ENCODE measurements at regions not wholly inside any gene's neighbourhood (a gene's known extent, or its start where the extent isn't known, plus 50 kb on each side); places are given as distances from the start of the nearest gene placed in this dataset.
A peak's percentile ranks its signal among the peaks of the same experiment; 100 is the strongest.

- Histone ChIP-seq H3K4me1 (no peaks in the 10 kb centered on the region), H3K27ac (no peak overlapping the region), H3K4me3 (no peak overlapping the region), H3K27me3 (no peaks in the 10 kb centered on the region), H3K9me3 (peaks cover 0 to 5% (median 0%) of the 10 kb centered on the region in 4 donors), H3K36me3 (no peaks in the 10 kb centered on the region)
- 40 to 55% methylated on average over 1 of the region's 1 CpG for whole genome bisulfite sequencing, 2 donors
- no peak for DNase-seq
- TF ChIP-seq POLR2A (IDR thresholded peaks at IDR 0.05) (no peak), CTCF (IDR thresholded peaks at IDR 0.05) (no peak), EP300 (IDR thresholded peaks at IDR 0.05) (no peak), POLR2AphosphoS5 (IDR thresholded peaks at IDR 0.05) (no peak)
- intact Hi-C loops (cut with DNase I) = no loop called here
Measured at GRCh38 chr6:126685182-126685581, 345.3 kb downstream of the CENPW start.

GRCh38 chr6:126696921-126697693 is 357.2 kb downstream of the CENPW start:
- Histone ChIP-seq H3K27ac (peak overlapping the region in 1 of 4 donors; percentile 24), H3K9me3 (peaks cover 0 to 3% (median 0%) of the 10 kb centered on the region in 4 donors), H3K4me3 (no peak overlapping the region), H3K4me1 (peaks cover 0 to 8% (median 2%) of the 10 kb centered on the region in 4 donors), H3K36me3 (no peaks in the 10 kb centered on the region), H3K27me3 (no peaks in the 10 kb centered on the region)
- intact Hi-C loops (cut with DNase I) = no loop called here
- WGBS, 2 donors = 44 to 58% methylated on average over 5 of the region's 5 CpGs
- DNase-seq = no peak
- TF ChIP-seq EP300 (IDR thresholded peaks at IDR 0.05) = no peak
- no peak for TF ChIP-seq POLR2AphosphoS5 (IDR thresholded peaks at IDR 0.05)
- no peak for TF ChIP-seq POLR2A (IDR thresholded peaks at IDR 0.05)
- no peak for TF ChIP-seq CTCF (IDR thresholded peaks at IDR 0.05)

GRCh38 chr6:126698732-126699240 is 358.9 kb downstream of the CENPW start:
- Histone ChIP-seq H3K27ac (no peak overlapping the region), H3K9me3 (no peaks in the 10 kb centered on the region), H3K27me3 (no peaks in the 10 kb centered on the region), H3K4me3 (no peak overlapping the region), H3K4me1 (peaks cover 0 to 8% (median 2%) of the 10 kb centered on the region in 4 donors), H3K36me3 (no peaks in the 10 kb centered on the region)
- DNase-seq = no peak
- TF ChIP-seq EP300 (IDR thresholded peaks at IDR 0.05) (no peak), POLR2AphosphoS5 (IDR thresholded peaks at IDR 0.05) (no peak), CTCF (IDR thresholded peaks at IDR 0.05) (no peak), POLR2A (IDR thresholded peaks at IDR 0.05) (no peak)
- intact Hi-C loops (cut with DNase I) = no loop called here
- 36 to 56% methylated on average over 3 of the region's 3 CpGs for WGBS, 2 donors

GRCh38 chr6:126701676-126702560 is 362.0 kb downstream of the CENPW start:
- no peak for DNase-seq
- H3K27me3 ChIP-seq = no peaks in the 10 kb centered on the region
- H3K36me3 ChIP-seq = no peaks in the 10 kb centered on the region
- TF ChIP-seq CTCF (IDR thresholded peaks at IDR 0.05) = no peak
- TF ChIP-seq POLR2A (IDR thresholded peaks at IDR 0.05) = no peak
- no peak for TF ChIP-seq EP300 (IDR thresholded peaks at IDR 0.05)
- no peak for TF ChIP-seq POLR2AphosphoS5 (IDR thresholded peaks at IDR 0.05)
- 85 to 87% methylated on average over 5 of the region's 5 CpGs for WGBS, 2 donors
- H3K4me1 ChIP-seq = peaks cover 0 to 7% (median under 1%) of the 10 kb centered on the region in 4 donors
- H3K27ac ChIP-seq = no peak overlapping the region
- H3K9me3 ChIP-seq = no peaks in the 10 kb centered on the region
- H3K4me3 ChIP-seq = no peak overlapping the region
- intact Hi-C loops (cut with DNase I) = no loop called here
